ENCODE measurements at regions not wholly inside any gene's neighbourhood (a gene's known extent, or its start where the extent isn't known, plus 50 kb on each side); places are given as distances from the start of the nearest gene placed in this dataset.

DNA sequence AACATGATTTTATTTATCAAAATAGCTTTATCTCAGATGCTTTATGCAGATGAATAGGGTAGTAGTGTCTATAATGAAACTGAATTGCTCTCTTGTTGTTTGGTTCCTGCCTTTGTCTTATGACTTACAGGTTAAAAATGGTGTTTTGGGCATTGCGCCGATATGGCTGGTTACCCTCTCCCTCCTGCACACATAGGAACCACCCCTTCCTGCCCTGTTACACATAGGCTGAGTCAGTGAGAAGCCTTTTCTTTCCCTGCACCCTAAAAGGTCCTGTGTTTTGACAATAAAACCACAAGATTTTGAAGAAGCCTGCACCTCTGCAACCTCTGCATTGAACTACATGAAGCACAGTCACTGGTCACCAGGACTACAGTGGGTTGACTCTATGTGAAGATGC lies 655.8 kb upstream of the ANKRD30A start:
- TF ChIP-seq, protein P1, sequence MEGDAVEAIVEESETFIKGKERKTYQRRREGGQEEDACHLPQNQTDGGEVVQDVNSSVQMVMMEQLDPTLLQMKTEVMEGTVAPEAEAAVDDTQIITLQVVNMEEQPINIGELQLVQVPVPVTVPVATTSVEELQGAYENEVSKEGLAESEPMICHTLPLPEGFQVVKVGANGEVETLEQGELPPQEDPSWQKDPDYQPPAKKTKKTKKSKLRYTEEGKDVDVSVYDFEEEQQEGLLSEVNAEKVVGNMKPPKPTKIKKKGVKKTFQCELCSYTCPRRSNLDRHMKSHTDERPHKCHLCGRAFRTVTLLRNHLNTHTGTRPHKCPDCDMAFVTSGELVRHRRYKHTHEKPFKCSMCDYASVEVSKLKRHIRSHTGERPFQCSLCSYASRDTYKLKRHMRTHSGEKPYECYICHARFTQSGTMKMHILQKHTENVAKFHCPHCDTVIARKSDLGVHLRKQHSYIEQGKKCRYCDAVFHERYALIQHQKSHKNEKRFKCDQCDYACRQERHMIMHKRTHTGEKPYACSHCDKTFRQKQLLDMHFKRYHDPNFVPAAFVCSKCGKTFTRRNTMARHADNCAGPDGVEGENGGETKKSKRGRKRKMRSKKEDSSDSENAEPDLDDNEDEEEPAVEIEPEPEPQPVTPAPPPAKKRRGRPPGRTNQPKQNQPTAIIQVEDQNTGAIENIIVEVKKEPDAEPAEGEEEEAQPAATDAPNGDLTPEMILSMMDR (IDR thresholded peaks at IDR 0.05), result no peak
- TF ChIP-seq POLR2AphosphoS5 (IDR thresholded peaks at IDR 0.05) (no peak), POLR2A (IDR thresholded peaks at IDR 0.05) (no peak)
